K562 (cell line): ENCODE measurements at regions not wholly inside any gene's neighbourhood (a gene's known extent, or its start where the extent isn't known, plus 50 kb on each side); places are given as distances from the start of the nearest gene placed in this dataset.
A peak's percentile ranks its signal among the peaks of the same experiment; 100 is the strongest.

Experiments
- ARID1B ChIP-seq: fragments of 450-650 bp; IDR thresholded peaks from 2 replicates; pipeline ENCODE4 v1.6.1; 2016; ENCODE audit warnings: antibody characterized with exemption, mild to moderate bottlenecking, inconsistent platforms
- CHCHD3 ChIP-seq: fragments of 250-450 bp; sonication (Bioruptor Pico); IDR thresholded peaks from 2 replicates; pipeline ENCODE4 v2.1.2; 2022; ENCODE audit warnings: mild to moderate bottlenecking
- GATA2 ChIP-seq: sonication (generic); formaldehyde crosslinking; IDR thresholded peaks from 2 replicates; pipeline ENCODE4 v1.4.0; 2020; ENCODE audit warnings: mild to moderate bottlenecking, missing genetic modification reagents
- KAT8 ChIP-seq: fragments of 450-650 bp; IDR thresholded peaks from 2 replicates; pipeline ENCODE4 v1.6.1; 2016; ENCODE audit warnings: low read depth, mild to moderate bottlenecking
- NCOA1 ChIP-seq: fragments of 450-650 bp; IDR thresholded peaks from 2 replicates; pipeline ENCODE4 v1.6.1; 2016; ENCODE audit warnings: low read depth
- NRF1 ChIP-seq, 2 experiments: fragments of 450-650 bp; IDR thresholded peaks in 1 of 2; conservative IDR thresholded peaks in 1 of 2; 2 replicates each; pipeline ENCODE4 v1.6.1; 2014; ENCODE audit warnings: mild to moderate bottlenecking in 2 of 2
- PCBP1 ChIP-seq: fragments of 200-400 bp; formaldehyde crosslinking; IDR thresholded peaks from 2 replicates; pipeline ENCODE4 v1.6.1; 2018; ENCODE audit warnings: mild to moderate bottlenecking, low read depth, low read length; ENCODE audit not compliant: poor library complexity, severe bottlenecking
- RBM34 ChIP-seq: fragments of 200-400 bp; formaldehyde crosslinking; IDR thresholded peaks from 2 replicates; pipeline ENCODE4 v1.6.1; 2018; ENCODE audit warnings: low read length, borderline replicate concordance; ENCODE audit not compliant: insufficient read depth
- RFX5 ChIP-seq: IDR thresholded peaks from 2 replicates; pipeline ENCODE4 v1.6.1; 2011; ENCODE audit warnings: low read depth, mild to moderate bottlenecking, improper control_type of control experiment, low read length
- TCFL5 ChIP-seq: fragments of 250-450 bp; sonication (Bioruptor Pico); conservative IDR thresholded peaks from 2 replicates; pipeline ENCODE4 v1.6.1; 2021; ENCODE audit warnings: mild to moderate bottlenecking, moderate library complexity, matching md5 sums
- TEAD1 ChIP-seq, 2 experiments: fragments of 450-650 bp in 1 of 2; sonication (generic) in 1 of 2; formaldehyde crosslinking; IDR thresholded peaks; 2 replicates each; pipeline versions ENCODE4 v1.4.0 to v1.8.0; 2020 to 2022; ENCODE audit warnings: mild to moderate bottlenecking in 2 of 2, missing genetic modification reagents in 1 of 2
- XRCC4 ChIP-seq: IDR thresholded peaks from one replicate; pipeline ENCODE4 v1.6.1; 2011; ENCODE audit not compliant: insufficient read depth, insufficient read length; ENCODE audit errors: extremely low read depth
- ZNF133 ChIP-seq: fragments of 250-450 bp; sonication (Bioruptor Pico); IDR thresholded peaks from 2 replicates; pipeline ENCODE4 v1.4.0; 2020; ENCODE audit warnings: mild to moderate bottlenecking
- ZNF140 ChIP-seq: fragments of 250-450 bp; sonication (Bioruptor Pico); IDR thresholded peaks from 2 replicates; pipeline ENCODE4 v1.8.0; 2021; ENCODE audit warnings: moderate library complexity, mild to moderate bottlenecking, inconsistent platforms
- ZNF184 ChIP-seq: sonication (generic); formaldehyde crosslinking; IDR thresholded peaks from 2 replicates; pipeline ENCODE4 v1.5.0; 2020; ENCODE audit warnings: missing genetic modification reagents
- TF ChIP-seq, protein P1 (sequence below): fragments of 250-450 bp; sonication (Bioruptor Pico); IDR thresholded peaks from 2 replicates; pipeline ENCODE4 v1.8.0; 2021; ENCODE audit warnings: mild to moderate bottlenecking, moderate library complexity
- TF ChIP-seq, protein P2 (sequence below): sonication (generic); formaldehyde crosslinking; IDR thresholded peaks from 2 replicates; pipeline ENCODE4 v1.8.0; 2022; ENCODE audit warnings: mild to moderate bottlenecking, missing genetic modification reagents
- TF ChIP-seq, protein P3 (sequence below): fragments of 450-650 bp; IDR thresholded peaks from 2 replicates; pipeline ENCODE4 v1.7.1; 2018; ENCODE audit warnings: mild to moderate bottlenecking, low read depth; ENCODE audit not compliant: partially characterized antibody
- TF ChIP-seq, protein P4 (sequence below): fragments of 450-650 bp; IDR thresholded peaks from 2 replicates; pipeline ENCODE4 v1.7.0; 2016; ENCODE audit warnings: borderline replicate concordance
- TF ChIP-seq, protein P5 (sequence below): fragments of 450-650 bp; IDR thresholded peaks from 2 replicates; pipeline ENCODE4 v1.6.1; 2016; ENCODE audit warnings: low read depth, mild to moderate bottlenecking, moderate library complexity

DNA sequence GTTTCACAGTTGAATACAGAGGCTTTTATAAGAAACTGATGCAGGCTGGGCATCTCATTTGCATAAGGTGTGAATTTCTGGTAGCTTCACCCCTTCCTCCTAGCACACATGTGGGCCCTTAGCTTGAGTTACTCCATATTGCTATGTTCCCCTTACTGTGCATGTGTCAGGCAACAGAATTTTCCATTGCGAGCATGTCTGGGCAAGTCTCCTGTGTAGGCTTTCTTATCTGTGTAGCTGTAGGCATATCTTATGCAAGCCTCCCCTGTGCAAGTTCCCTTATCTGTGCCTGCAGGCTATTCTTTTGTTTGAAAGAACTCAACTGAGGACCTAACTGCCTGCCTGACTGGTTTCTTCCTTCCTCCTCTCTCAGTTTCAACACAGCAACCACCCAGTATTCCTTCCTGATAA is 597.4 kb upstream of the CDH5 start (continued):
- TF ChIP-seq, protein P1, sequence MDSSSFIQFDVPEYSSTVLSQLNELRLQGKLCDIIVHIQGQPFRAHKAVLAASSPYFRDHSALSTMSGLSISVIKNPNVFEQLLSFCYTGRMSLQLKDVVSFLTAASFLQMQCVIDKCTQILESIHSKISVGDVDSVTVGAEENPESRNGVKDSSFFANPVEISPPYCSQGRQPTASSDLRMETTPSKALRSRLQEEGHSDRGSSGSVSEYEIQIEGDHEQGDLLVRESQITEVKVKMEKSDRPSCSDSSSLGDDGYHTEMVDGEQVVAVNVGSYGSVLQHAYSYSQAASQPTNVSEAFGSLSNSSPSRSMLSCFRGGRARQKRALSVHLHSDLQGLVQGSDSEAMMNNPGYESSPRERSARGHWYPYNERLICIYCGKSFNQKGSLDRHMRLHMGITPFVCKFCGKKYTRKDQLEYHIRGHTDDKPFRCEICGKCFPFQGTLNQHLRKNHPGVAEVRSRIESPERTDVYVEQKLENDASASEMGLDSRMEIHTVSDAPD (CRISPR knock-in tag): peak; percentile 98
- TF ChIP-seq TCFL5 (CRISPR knock-in tag): peak; percentile 100
- no peak for TF ChIP-seq RFX5
- TF ChIP-seq, protein P2, sequence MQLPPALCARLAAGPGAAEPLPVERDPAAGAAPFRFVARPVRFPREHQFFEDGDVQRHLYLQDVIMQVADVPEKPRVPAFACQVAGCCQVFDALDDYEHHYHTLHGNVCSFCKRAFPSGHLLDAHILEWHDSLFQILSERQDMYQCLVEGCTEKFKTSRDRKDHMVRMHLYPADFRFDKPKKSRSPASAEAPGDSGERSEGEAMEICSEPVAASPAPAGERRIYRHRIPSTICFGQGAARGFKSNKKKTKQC (CRISPR knock-in tag): no peak
- TF ChIP-seq ZNF140 (CRISPR knock-in tag): peak; percentile 94
- peak; percentile 94 for TF ChIP-seq GATA2 (CRISPR knock-in tag)
- TF ChIP-seq, protein P3, sequence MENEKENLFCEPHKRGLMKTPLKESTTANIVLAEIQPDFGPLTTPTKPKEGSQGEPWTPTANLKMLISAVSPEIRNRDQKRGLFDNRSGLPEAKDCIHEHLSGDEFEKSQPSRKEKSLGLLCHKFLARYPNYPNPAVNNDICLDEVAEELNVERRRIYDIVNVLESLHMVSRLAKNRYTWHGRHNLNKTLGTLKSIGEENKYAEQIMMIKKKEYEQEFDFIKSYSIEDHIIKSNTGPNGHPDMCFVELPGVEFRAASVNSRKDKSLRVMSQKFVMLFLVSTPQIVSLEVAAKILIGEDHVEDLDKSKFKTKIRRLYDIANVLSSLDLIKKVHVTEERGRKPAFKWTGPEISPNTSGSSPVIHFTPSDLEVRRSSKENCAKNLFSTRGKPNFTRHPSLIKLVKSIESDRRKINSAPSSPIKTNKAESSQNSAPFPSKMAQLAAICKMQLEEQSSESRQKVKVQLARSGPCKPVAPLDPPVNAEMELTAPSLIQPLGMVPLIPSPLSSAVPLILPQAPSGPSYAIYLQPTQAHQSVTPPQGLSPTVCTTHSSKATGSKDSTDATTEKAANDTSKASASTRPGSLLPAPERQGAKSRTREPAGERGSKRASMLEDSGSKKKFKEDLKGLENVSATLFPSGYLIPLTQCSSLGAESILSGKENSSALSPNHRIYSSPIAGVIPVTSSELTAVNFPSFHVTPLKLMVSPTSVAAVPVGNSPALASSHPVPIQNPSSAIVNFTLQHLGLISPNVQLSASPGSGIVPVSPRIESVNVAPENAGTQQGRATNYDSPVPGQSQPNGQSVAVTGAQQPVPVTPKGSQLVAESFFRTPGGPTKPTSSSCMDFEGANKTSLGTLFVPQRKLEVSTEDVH: peak; percentile 30
- no peak for TF ChIP-seq PCBP1
- no peak for TF ChIP-seq KAT8
- TF ChIP-seq CHCHD3 (CRISPR knock-in tag): peak; percentile 79; the same call in 1 of the 2 replicates
- peak; percentile 46 to 56 for TF ChIP-seq NRF1 (conservative IDR thresholded peaks at IDR 0.05 in 1 of 2, IDR thresholded peaks at IDR 0.05 in 1 of 2)
- peak; percentile 100 for TF ChIP-seq ZNF133
- TF ChIP-seq, protein P4, sequence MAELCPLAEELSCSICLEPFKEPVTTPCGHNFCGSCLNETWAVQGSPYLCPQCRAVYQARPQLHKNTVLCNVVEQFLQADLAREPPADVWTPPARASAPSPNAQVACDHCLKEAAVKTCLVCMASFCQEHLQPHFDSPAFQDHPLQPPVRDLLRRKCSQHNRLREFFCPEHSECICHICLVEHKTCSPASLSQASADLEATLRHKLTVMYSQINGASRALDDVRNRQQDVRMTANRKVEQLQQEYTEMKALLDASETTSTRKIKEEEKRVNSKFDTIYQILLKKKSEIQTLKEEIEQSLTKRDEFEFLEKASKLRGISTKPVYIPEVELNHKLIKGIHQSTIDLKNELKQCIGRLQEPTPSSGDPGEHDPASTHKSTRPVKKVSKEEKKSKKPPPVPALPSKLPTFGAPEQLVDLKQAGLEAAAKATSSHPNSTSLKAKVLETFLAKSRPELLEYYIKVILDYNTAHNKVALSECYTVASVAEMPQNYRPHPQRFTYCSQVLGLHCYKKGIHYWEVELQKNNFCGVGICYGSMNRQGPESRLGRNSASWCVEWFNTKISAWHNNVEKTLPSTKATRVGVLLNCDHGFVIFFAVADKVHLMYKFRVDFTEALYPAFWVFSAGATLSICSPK: no peak
- TF ChIP-seq ARID1B: peak; percentile 97
- TF ChIP-seq ZNF184 (CRISPR knock-in tag): no peak
- peak; percentile 77 for TF ChIP-seq NCOA1
- TF ChIP-seq, protein P5, sequence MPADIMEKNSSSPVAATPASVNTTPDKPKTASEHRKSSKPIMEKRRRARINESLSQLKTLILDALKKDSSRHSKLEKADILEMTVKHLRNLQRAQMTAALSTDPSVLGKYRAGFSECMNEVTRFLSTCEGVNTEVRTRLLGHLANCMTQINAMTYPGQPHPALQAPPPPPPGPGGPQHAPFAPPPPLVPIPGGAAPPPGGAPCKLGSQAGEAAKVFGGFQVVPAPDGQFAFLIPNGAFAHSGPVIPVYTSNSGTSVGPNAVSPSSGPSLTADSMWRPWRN: peak; percentile 66; the same call in 1 of the 2 replicates
- TF ChIP-seq XRCC4: no peak
- no peak for TF ChIP-seq RBM34
- TF ChIP-seq TEAD1 (CRISPR knock-in tag; IDR thresholded peaks at IDR 0.05): peak; percentile 5 to 100; a peak in 2 of 4 replicates
